GM06990 (cell line): ENCODE measurements at regions not wholly inside any gene's neighbourhood (a gene's known extent, or its start where the extent isn't known, plus 50 kb on each side); places are given as distances from the start of the nearest gene placed in this dataset.

Experiments used
- DNase-seq: peaks from one replicate; pipeline ENCODE4 v3.0.0-alpha.2; 2011; ENCODE audit not compliant: insufficient read length; ENCODE audit errors: extremely low read depth
- H3K27me3 ChIP-seq: replicated peaks from 2 replicates; pipeline ENCODE4 v1.6.0; 2011; ENCODE audit warnings: low read length; ENCODE audit not compliant: control insufficient read depth, insufficient read depth
- H3K36me3 ChIP-seq: 2 replicates; pipeline ENCODE4 v1.5.1; 2011; ENCODE audit warnings: low read length; ENCODE audit not compliant: control insufficient read depth, insufficient read depth
- H3K4me3 ChIP-seq: replicated peaks from 2 replicates; pipeline ENCODE4 v1.5.1; 2011; ENCODE audit warnings: low read depth, mild to moderate bottlenecking, control low read depth, low read length
- CTCF ChIP-seq: IDR thresholded peaks from 2 replicates; pipeline ENCODE4 v1.5.1; 2011; ENCODE audit warnings: low read length, control low read depth, mild to moderate bottlenecking, inconsistent platforms; ENCODE audit not compliant: insufficient read depth, poor library complexity, severe bottlenecking

GRCh38 chr10:120744040-120744439, 107.1 kb upstream of the WDR11 start:
- no peak for TF ChIP-seq CTCF
- H3K27me3 ChIP-seq, result no peaks in the 10 kb centered on the region
- no peak for DNase-seq
- no peak overlapping the region for H3K4me3 ChIP-seq
- no peaks in the 10 kb centered on the region for H3K36me3 ChIP-seq

GRCh38 chr10:120746001-120746777, 105.0 kb upstream of the WDR11 start:
- Histone ChIP-seq H3K36me3 (no peaks in the 10 kb centered on the region; the same call in 1 of the 2 replicates), H3K27me3 (no peaks in the 10 kb centered on the region), H3K4me3 (no peak overlapping the region)
- no peak for TF ChIP-seq CTCF
- DNase-seq, result no peak

- Histone ChIP-seq H3K27me3 (no peaks in the 10 kb centered on the region; the same call in 1 of the 2 replicates), H3K36me3 (no peaks in the 10 kb centered on the region; the same call in 1 of the 2 replicates), H3K4me3 (no peak overlapping the region)
- TF ChIP-seq CTCF, result no peak
- no peak for DNase-seq
Observed at GRCh38 chr10:120748519-120748918, 102.6 kb upstream of the WDR11 start.

GRCh38 chr10:120749072-120749471, 102.1 kb upstream of the WDR11 start:
- no peaks in the 10 kb centered on the region; the same call in 1 of the 2 replicates for H3K27me3 ChIP-seq
- no peak for DNase-seq
- H3K4me3 ChIP-seq, result no peak overlapping the region
- TF ChIP-seq CTCF, result no peak
- H3K36me3 ChIP-seq, result no peaks in the 10 kb centered on the region; the same call in 1 of the 2 replicates

GRCh38 chr10:120749856-120750566, 101.2 kb upstream of the WDR11 start:
- no peaks in the 10 kb centered on the region; the same call in 1 of the 2 replicates for H3K36me3 ChIP-seq
- DNase-seq, result no peak

More at GRCh38 chr10:120749856-120750566, 101.2 kb upstream of the WDR11 start:
- no peak for TF ChIP-seq CTCF
- no peak overlapping the region for H3K4me3 ChIP-seq
- H3K27me3 ChIP-seq, result no peaks in the 10 kb centered on the region; the same call in 1 of the 2 replicates
